ENCODE measurements at regions not wholly inside any gene's neighbourhood (a gene's known extent, or its start where the extent isn't known, plus 50 kb on each side); places are given as distances from the start of the nearest gene placed in this dataset.

DNA sequence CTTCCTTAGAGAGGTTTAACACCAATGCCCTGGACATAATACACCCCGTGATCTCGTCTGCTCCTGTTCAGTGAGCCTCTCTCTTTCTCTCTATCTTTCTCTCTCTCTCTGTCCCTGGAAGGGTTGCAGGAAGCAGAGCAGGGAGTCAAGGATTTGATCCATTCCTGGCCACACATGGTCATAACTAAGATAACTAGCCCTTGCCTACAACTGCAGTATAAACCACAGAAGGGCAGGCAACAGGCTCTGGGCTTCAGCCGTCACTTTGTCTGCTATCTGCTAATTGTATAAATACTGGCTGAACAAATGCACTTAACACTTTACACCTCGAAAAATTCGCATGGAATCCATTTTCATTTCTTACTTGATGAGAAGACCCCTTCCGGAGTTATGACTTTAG lies 357.5 kb upstream of the RUNX1 start:
- TF ChIP-seq, protein P1, sequence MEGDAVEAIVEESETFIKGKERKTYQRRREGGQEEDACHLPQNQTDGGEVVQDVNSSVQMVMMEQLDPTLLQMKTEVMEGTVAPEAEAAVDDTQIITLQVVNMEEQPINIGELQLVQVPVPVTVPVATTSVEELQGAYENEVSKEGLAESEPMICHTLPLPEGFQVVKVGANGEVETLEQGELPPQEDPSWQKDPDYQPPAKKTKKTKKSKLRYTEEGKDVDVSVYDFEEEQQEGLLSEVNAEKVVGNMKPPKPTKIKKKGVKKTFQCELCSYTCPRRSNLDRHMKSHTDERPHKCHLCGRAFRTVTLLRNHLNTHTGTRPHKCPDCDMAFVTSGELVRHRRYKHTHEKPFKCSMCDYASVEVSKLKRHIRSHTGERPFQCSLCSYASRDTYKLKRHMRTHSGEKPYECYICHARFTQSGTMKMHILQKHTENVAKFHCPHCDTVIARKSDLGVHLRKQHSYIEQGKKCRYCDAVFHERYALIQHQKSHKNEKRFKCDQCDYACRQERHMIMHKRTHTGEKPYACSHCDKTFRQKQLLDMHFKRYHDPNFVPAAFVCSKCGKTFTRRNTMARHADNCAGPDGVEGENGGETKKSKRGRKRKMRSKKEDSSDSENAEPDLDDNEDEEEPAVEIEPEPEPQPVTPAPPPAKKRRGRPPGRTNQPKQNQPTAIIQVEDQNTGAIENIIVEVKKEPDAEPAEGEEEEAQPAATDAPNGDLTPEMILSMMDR (IDR thresholded peaks at IDR 0.05), result no peak
- no peak for TF ChIP-seq POLR2A (IDR thresholded peaks at IDR 0.05)

All from heart left ventricle (tissue), 13 donors.